ENCODE measurements at regions not wholly inside any gene's neighbourhood (a gene's known extent, or its start where the extent isn't known, plus 50 kb on each side); places are given as distances from the start of the nearest gene placed in this dataset.

DNA sequence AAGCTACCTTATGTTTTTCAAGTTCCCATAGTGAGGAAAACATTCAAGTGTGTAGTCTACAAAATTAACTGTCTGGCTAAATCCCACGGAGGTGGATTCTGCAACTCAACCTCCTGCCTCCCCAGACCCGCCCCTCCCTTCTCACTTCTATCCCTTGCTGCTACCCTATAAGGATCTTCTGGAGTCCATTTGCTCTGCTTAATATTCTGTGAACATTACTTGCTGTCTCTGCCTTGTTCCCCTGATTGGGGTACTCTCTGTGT, 163.2 kb downstream of the KCNE4 start:
- no peaks in the 10 kb centered on the region for H3K9me3 ChIP-seq (ENCODE audit: control insufficient read depth in 2 of 3, low read length in 3 of 3)
- no peaks in the 10 kb centered on the region for H3K4me1 Mint-ChIP-seq
- ChIA-PET CTCF (no interaction called here), POLR2A (no interaction called here)
- H3K4me3 Mint-ChIP-seq: no peak overlapping the region
- H3K27ac Mint-ChIP-seq: no peak overlapping the region
- DNase-seq: no peak
- peaks cover 0 to 17% (median 5%) of the 10 kb centered on the region in 11 donors for H3K9me3 Mint-ChIP-seq
- ATAC-seq: no peak
- no peaks in the 10 kb centered on the region for H3K36me3 Mint-ChIP-seq
- no peak overlapping the region for H3K27ac ChIP-seq (ENCODE audit: low read depth, low read length)
- no peaks in the 10 kb centered on the region for H3K36me3 ChIP-seq (ENCODE audit: control insufficient read depth in 2 of 3, insufficient read depth in 3 of 3, low read length in 3 of 3)
- H3K4me3 ChIP-seq (ENCODE audit: low read length): no peak overlapping the region
- no peaks in the 10 kb centered on the region for H3K4me1 ChIP-seq (ENCODE audit: control insufficient read depth in 2 of 2, insufficient read depth in 2 of 2, low read length in 2 of 2)
- H3K27me3 Mint-ChIP-seq: no peaks in the 10 kb centered on the region
- intact Hi-C loops (cut with micrococcal nuclease): no loop called here
- H3K27me3 ChIP-seq (ENCODE audit: control insufficient read depth in 2 of 2, insufficient read depth in 2 of 2, low read length in 2 of 2): no peaks in the 10 kb centered on the region

DNA sequence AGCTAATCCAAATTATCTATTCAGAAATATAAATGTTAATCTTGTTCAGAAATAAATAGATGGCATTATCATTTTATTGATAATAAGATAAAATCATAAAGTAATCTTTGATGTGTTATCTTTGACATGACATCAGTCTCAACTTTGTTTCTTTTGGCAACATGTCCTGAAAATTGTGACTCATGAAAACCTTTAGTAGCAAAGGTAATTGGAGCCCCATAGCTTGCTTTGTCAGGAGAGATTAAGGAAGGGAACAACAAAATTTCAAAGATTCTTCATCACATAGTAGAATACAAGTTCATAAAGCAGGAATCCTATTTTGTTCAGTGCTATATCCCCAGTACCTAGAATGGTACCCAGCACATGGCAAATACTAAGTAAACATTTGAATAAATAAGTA, 165.4 kb downstream of the KCNE4 start:
- no peaks in the 10 kb centered on the region for H3K27me3 Mint-ChIP-seq
- no peaks in the 10 kb centered on the region for H3K36me3 ChIP-seq (ENCODE audit: control insufficient read depth in 2 of 3, insufficient read depth in 3 of 3, low read length in 3 of 3)
- H3K4me3 Mint-ChIP-seq: no peak overlapping the region
- ChIA-PET POLR2A (no interaction called here), CTCF (no interaction called here)
- intact Hi-C loops (cut with micrococcal nuclease): no loop called here
- peaks cover 0 to 3% (median 0%) of the 10 kb centered on the region in 11 donors for H3K9me3 Mint-ChIP-seq
- H3K27ac Mint-ChIP-seq: no peak overlapping the region
- no peak for ATAC-seq
- no peaks in the 10 kb centered on the region for H3K4me1 ChIP-seq (ENCODE audit: control insufficient read depth in 2 of 2, insufficient read depth in 2 of 2, low read length in 2 of 2)
- DNase-seq: no peak
- no peaks in the 10 kb centered on the region for H3K36me3 Mint-ChIP-seq
- H3K9me3 ChIP-seq (ENCODE audit: control insufficient read depth in 2 of 3, low read length in 3 of 3): no peaks in the 10 kb centered on the region
- H3K4me1 Mint-ChIP-seq: no peaks in the 10 kb centered on the region
- H3K27ac ChIP-seq (ENCODE audit: low read depth, low read length): no peak overlapping the region
- H3K4me3 ChIP-seq (ENCODE audit: low read length): no peak overlapping the region
- H3K27me3 ChIP-seq (ENCODE audit: control insufficient read depth in 2 of 2, insufficient read depth in 2 of 2, low read length in 2 of 2): no peaks in the 10 kb centered on the region

DNA sequence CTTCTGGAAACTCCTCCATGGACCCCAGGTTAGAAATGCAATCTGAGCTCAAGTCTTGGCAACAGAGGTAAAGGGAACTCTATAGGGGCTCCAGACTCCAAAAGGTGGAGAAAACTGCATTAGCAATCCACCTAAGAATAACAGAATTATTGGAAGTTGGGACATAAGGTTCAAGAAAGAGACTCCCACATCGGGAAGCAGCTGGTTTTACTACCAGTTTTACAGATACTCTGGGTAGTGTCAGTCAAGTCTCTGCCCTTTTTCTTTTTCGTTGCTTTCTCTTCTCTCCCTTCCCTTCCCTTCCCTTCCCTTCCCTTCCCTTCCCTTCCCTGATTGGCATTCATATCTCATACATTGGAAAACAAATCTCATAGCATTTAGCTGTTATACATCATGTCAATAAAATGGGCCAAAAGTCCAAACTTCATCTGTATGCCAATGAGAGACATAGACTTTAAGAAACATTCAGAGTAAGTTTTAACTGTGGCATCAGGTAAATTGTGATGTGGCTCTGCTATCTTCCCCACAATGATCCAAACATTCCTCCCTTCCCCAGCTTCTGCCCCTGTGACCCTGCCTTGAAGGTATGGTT, 166.7 kb downstream of the KCNE4 start:
- intact Hi-C loops (cut with micrococcal nuclease): no loop called here
- Mint-ChIP-seq H3K27me3 (no peaks in the 10 kb centered on the region), H3K36me3 (no peaks in the 10 kb centered on the region), H3K27ac (no peak overlapping the region), H3K4me3 (no peak overlapping the region), H3K4me1 (no peaks in the 10 kb centered on the region), H3K9me3 (peaks cover 0 to 3% (median 0%) of the 10 kb centered on the region in 11 donors)
- H3K9me3 ChIP-seq (ENCODE audit: control insufficient read depth in 2 of 3, low read length in 3 of 3): no peaks in the 10 kb centered on the region
- H3K36me3 ChIP-seq (ENCODE audit: control insufficient read depth in 2 of 3, insufficient read depth in 3 of 3, low read length in 3 of 3): no peaks in the 10 kb centered on the region
- ATAC-seq: no peak
- DNase-seq: no peak
- ChIA-PET CTCF (no interaction called here), POLR2A (no interaction called here)
- H3K27me3 ChIP-seq (ENCODE audit: control insufficient read depth in 2 of 2, insufficient read depth in 2 of 2, low read length in 2 of 2): no peaks in the 10 kb centered on the region
- H3K4me1 ChIP-seq (ENCODE audit: control insufficient read depth in 2 of 2, insufficient read depth in 2 of 2, low read length in 2 of 2): no peaks in the 10 kb centered on the region
- no peak overlapping the region for H3K27ac ChIP-seq (ENCODE audit: low read depth, low read length)
- H3K4me3 ChIP-seq (ENCODE audit: low read length): no peak overlapping the region

DNA sequence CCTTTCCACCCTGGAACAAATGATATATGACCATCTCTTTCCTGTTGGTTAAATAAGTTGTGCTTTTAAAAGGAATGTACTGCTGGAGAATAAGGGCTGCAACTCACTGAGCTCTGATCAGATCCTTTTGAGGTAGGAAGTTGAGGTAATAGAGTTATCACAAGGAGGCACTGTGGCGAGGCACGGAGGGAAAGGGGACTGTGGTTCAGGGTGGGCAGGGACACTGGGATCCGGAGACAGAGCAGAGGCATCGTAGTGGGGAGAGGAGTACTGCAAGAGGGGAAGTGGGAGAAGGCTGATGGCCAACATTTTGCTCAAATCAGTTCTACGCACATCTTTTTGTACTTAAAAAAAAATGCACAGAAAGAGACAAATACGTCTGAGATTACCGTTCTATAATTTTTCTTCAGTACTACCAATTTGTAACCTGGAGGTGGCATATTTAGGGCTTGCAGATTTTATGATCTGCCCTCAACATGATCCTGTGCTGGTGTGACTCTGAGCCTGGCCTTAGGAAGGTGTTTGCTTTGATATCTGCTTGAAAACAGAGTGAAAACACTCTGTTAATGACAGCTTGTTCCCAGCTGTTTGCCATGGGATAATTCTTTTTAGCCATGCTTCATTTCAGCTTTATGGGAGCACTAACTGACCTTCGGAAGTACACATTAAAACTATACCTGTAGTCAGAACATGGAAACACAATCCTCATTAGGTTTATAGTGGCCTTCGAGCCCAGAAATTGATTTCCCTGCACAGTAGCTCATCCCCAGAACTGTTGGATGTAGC, 168.1 kb downstream of the KCNE4 start:
- POLR2A ChIA-PET: no interaction called here
- Histone ChIP-seq H3K36me3 (ENCODE audit: control insufficient read depth in 2 of 3, insufficient read depth in 3 of 3, low read length in 3 of 3) (no peaks in the 10 kb centered on the region), H3K4me1 (ENCODE audit: control insufficient read depth in 2 of 2, insufficient read depth in 2 of 2, low read length in 2 of 2) (no peaks in the 10 kb centered on the region), H3K27ac (ENCODE audit: low read depth, low read length) (no peak overlapping the region), H3K9me3 (ENCODE audit: control insufficient read depth in 2 of 3, low read length in 3 of 3) (no peaks in the 10 kb centered on the region), H3K4me3 (ENCODE audit: low read length) (no peak overlapping the region), H3K27me3 (ENCODE audit: control insufficient read depth in 2 of 2, insufficient read depth in 2 of 2, low read length in 2 of 2) (no peaks in the 10 kb centered on the region)
- Mint-ChIP-seq H3K27me3 (no peaks in the 10 kb centered on the region), H3K36me3 (no peaks in the 10 kb centered on the region), H3K27ac (no peak overlapping the region), H3K4me3 (no peak overlapping the region), H3K9me3 (peaks cover 0 to 3% (median 0%) of the 10 kb centered on the region in 11 donors), H3K4me1 (no peaks in the 10 kb centered on the region)
- ATAC-seq (no peak), DNase-seq (no peak)
- intact Hi-C loops (cut with micrococcal nuclease): no loop called here
- CTCF ChIA-PET: no interaction called here

DNA sequence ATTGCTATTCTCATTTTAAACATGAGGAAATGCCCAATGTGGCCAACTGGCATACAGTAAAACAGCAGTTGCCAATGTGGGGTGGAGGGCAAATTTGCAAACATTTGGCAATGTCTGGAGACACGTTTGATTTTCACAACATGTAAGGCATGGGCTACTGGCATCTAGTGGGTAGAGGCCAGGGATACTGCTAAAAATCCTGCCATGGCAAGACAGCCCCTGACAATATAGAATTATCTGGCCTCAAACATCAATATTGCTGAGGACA, 168.6 kb downstream of the KCNE4 start:
- POLR2A ChIA-PET: no interaction called here

DNA sequence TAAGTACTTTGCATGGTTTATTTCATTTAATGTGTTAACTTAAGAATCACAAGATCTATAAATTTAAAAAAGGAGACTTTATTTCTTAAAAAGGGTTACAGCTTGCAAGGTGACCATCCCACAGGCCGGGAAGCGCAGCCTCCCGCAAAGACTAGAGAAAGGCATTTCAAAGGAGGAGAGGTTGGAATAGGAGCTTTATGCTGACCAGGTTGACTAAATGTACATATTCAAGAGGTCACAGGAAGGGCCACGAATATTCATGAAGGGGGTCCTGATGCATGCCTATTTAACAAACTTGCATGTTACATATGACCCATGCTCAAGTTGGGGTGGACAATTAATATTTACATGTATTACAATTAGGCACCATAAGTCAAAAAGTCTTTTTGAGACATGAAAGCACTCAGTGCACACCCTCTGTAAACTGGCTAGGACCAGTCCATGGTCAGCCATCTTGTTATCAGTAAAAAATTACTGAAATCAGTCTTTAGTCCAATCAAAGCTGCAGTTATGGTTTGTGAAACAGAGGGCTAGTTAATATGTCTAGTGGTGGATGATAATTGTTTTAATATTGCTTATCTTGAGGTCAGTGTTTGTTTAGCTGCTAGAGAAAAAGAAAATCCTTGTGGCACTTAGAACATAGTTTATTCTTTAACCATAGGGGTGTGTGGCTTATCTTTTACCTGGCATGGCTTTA, 169.3 kb downstream of the KCNE4 start:
- ATAC-seq (no peak), DNase-seq (no peak)
- no peak overlapping the region for H3K4me3 Mint-ChIP-seq
- Histone ChIP-seq H3K4me1 (ENCODE audit: control insufficient read depth in 2 of 2, insufficient read depth in 2 of 2, low read length in 2 of 2) (no peaks in the 10 kb centered on the region), H3K27ac (ENCODE audit: low read depth, low read length) (no peak overlapping the region), H3K9me3 (ENCODE audit: control insufficient read depth in 2 of 3, low read length in 3 of 3) (no peaks in the 10 kb centered on the region), H3K27me3 (ENCODE audit: control insufficient read depth in 2 of 2, insufficient read depth in 2 of 2, low read length in 2 of 2) (no peaks in the 10 kb centered on the region), H3K36me3 (ENCODE audit: control insufficient read depth in 2 of 3, insufficient read depth in 3 of 3, low read length in 3 of 3) (no peaks in the 10 kb centered on the region), H3K4me3 (ENCODE audit: low read length) (no peak overlapping the region)
- no peak overlapping the region for H3K27ac Mint-ChIP-seq
- POLR2A ChIA-PET: no interaction called here
- intact Hi-C loops (cut with micrococcal nuclease): no loop called here
- CTCF ChIA-PET: no interaction called here
- H3K4me1 Mint-ChIP-seq: no peaks in the 10 kb centered on the region
- H3K27me3 Mint-ChIP-seq: no peaks in the 10 kb centered on the region
- H3K36me3 Mint-ChIP-seq: no peaks in the 10 kb centered on the region
- H3K9me3 Mint-ChIP-seq: peaks cover 0 to 3% (median 0%) of the 10 kb centered on the region in 11 donors

More for the DNA sequence above, 168.6 kb downstream of the KCNE4 start:
- Mint-ChIP-seq H3K4me3 (no peak overlapping the region), H3K27ac (no peak overlapping the region), H3K27me3 (no peaks in the 10 kb centered on the region), H3K4me1 (no peaks in the 10 kb centered on the region), H3K36me3 (no peaks in the 10 kb centered on the region), H3K9me3 (peaks cover 0 to 3% (median 0%) of the 10 kb centered on the region in 11 donors)
- Histone ChIP-seq H3K9me3 (ENCODE audit: control insufficient read depth in 2 of 3, low read length in 3 of 3) (no peaks in the 10 kb centered on the region), H3K27ac (ENCODE audit: low read depth, low read length) (no peak overlapping the region), H3K27me3 (ENCODE audit: control insufficient read depth in 2 of 2, insufficient read depth in 2 of 2, low read length in 2 of 2) (no peaks in the 10 kb centered on the region), H3K4me1 (ENCODE audit: control insufficient read depth in 2 of 2, insufficient read depth in 2 of 2, low read length in 2 of 2) (no peaks in the 10 kb centered on the region), H3K4me3 (ENCODE audit: low read length) (no peak overlapping the region), H3K36me3 (ENCODE audit: control insufficient read depth in 2 of 3, insufficient read depth in 3 of 3, low read length in 3 of 3) (no peaks in the 10 kb centered on the region)
- ATAC-seq (no peak), DNase-seq (no peak)
- intact Hi-C loops (cut with micrococcal nuclease): no loop called here
- CTCF ChIA-PET: no interaction called here

DNA sequence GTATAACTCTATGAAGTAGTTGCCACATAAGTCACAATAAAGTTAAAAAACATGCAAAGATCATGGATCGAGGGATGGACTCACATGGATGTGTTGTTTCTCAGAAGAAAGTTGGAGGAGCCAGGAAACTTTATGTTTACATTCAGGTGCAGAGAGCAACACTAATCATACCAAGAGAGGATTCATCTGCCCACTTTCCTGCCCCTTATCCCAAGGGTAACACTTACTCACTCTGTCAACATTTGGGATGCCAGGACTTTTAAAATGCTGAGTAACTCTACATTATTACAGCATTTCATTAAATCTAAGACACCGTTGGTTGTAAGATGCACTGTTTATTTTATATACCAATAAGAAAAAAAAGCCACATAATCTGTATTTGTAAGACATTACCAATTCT, 170.4 kb downstream of the KCNE4 start:
- DNase-seq (no peak), ATAC-seq (no peak)
- Mint-ChIP-seq H3K4me3 (no peak overlapping the region), H3K9me3 (peaks cover 0 to 5% (median 0%) of the 10 kb centered on the region in 11 donors), H3K27ac (no peak overlapping the region), H3K27me3 (no peaks in the 10 kb centered on the region), H3K4me1 (no peaks in the 10 kb centered on the region), H3K36me3 (no peaks in the 10 kb centered on the region)
- H3K36me3 ChIP-seq (ENCODE audit: control insufficient read depth in 2 of 3, insufficient read depth in 3 of 3, low read length in 3 of 3): no peaks in the 10 kb centered on the region
- H3K4me3 ChIP-seq (ENCODE audit: low read length): no peak overlapping the region
- H3K27ac ChIP-seq (ENCODE audit: low read depth, low read length): no peak overlapping the region
- CTCF ChIA-PET: no interaction called here
- no peaks in the 10 kb centered on the region for H3K27me3 ChIP-seq (ENCODE audit: control insufficient read depth in 2 of 2, insufficient read depth in 2 of 2, low read length in 2 of 2)
- intact Hi-C loops (cut with micrococcal nuclease): no loop called here
- H3K9me3 ChIP-seq (ENCODE audit: control insufficient read depth in 2 of 3, low read length in 3 of 3): no peaks in the 10 kb centered on the region
- no peaks in the 10 kb centered on the region for H3K4me1 ChIP-seq (ENCODE audit: control insufficient read depth in 2 of 2, insufficient read depth in 2 of 2, low read length in 2 of 2)
- POLR2A ChIA-PET: no interaction called here

All from naive thymus-derived CD4-positive, alpha-beta T cell (primary cell).